GM23338 (cell line): ENCODE measurements at regions not wholly inside any gene's neighbourhood (a gene's known extent, or its start where the extent isn't known, plus 50 kb on each side); places are given as distances from the start of the nearest gene placed in this dataset.

Source experiments
- ATAC-seq: fragments of 200-7000 bp; cut with Tn5 transposase; 3 replicates; pipeline ENCODE4 v1.9.1; 2020
- DNase-seq: peaks from one replicate; pipeline ENCODE4 v3.0.0-alpha.2; 2015; ENCODE audit warnings: low spot score
- H2AFZ ChIP-seq: fragments of 200-600 bp; sonication (generic); 2 replicates; pipeline ENCODE4 v1.8.0; 2016; ENCODE audit warnings: antibody characterized with exemption, mild to moderate bottlenecking, moderate library complexity
- H3F3A ChIP-seq: fragments of 200-600 bp; sonication (generic); replicated peaks from 2 replicates; pipeline ENCODE4 v1.8.0; 2017; ENCODE audit warnings: antibody characterized with exemption, mixed run types, low read depth
- H3K27ac ChIP-seq: fragments of 200-600 bp; sonication (generic); 2 replicates; pipeline ENCODE4 v1.6.1; 2016; ENCODE audit warnings: low read depth
- H3K27me3 ChIP-seq: fragments of 200-600 bp; sonication (generic); 2 replicates; pipeline ENCODE4 v1.8.0; 2016; ENCODE audit warnings: mild to moderate bottlenecking, mixed run types, moderate library complexity; ENCODE audit not compliant: insufficient read depth
- H3K36me3 ChIP-seq: fragments of 200-600 bp; sonication (generic); 2 replicates; pipeline ENCODE4 v1.8.0; 2016; ENCODE audit warnings: mild to moderate bottlenecking; ENCODE audit not compliant: insufficient read depth
- H3K4me1 ChIP-seq: fragments of 200-600 bp; sonication (generic); 2 replicates; pipeline ENCODE4 v1.8.0; 2016; ENCODE audit warnings: mild to moderate bottlenecking, moderate library complexity; ENCODE audit not compliant: insufficient read depth
- H3K4me2 ChIP-seq: fragments of 200-600 bp; sonication (generic); 2 replicates; pipeline ENCODE4 v1.7.1; 2017; ENCODE audit warnings: mixed run types
- H3K4me3 ChIP-seq: fragments of 200-600 bp; sonication (generic); 2 replicates; pipeline ENCODE4 v1.6.1; 2016; ENCODE audit warnings: mixed run types
- H3K79me2 ChIP-seq: fragments of 200-600 bp; sonication (generic); replicated peaks from 2 replicates; pipeline ENCODE4 v1.8.0; 2017; ENCODE audit warnings: mild to moderate bottlenecking; ENCODE audit not compliant: insufficient read depth
- H3K9me2 ChIP-seq: fragments of 200-600 bp; sonication (generic); 2 replicates; pipeline ENCODE4 v1.8.0; 2017; ENCODE audit not compliant: insufficient read depth
- H4K20me1 ChIP-seq: fragments of 200-600 bp; sonication (generic); replicated peaks from 2 replicates; pipeline ENCODE4 v1.8.0; 2017; ENCODE audit warnings: mild to moderate bottlenecking; ENCODE audit not compliant: insufficient read depth
- H3K27ac Mint-ChIP-seq: 2 replicates; pipeline ENCODE4 v1.8.0; 2020; ENCODE audit warnings: inconsistent platforms, mild to moderate bottlenecking, moderate library complexity, mixed read lengths
- H3K27me3 Mint-ChIP-seq: 3 replicates; pipeline ENCODE4 v1.8.0; 2022; ENCODE audit warnings: low read depth, mild to moderate bottlenecking, moderate library complexity, mixed read lengths, inconsistent platforms; ENCODE audit not compliant: insufficient read depth, poor library complexity
- H3K36me3 Mint-ChIP-seq: 3 replicates; pipeline ENCODE4 v1.8.0; 2021; ENCODE audit warnings: low read depth, mild to moderate bottlenecking, inconsistent platforms, moderate library complexity, mixed read lengths
- H3K4me1 Mint-ChIP-seq: 3 replicates; pipeline ENCODE4 v1.8.0; 2020; ENCODE audit warnings: mild to moderate bottlenecking, inconsistent platforms, mixed read lengths
- H3K4me3 Mint-ChIP-seq: 3 replicates; pipeline ENCODE4 v1.8.0; 2021; ENCODE audit warnings: moderate library complexity, mild to moderate bottlenecking, inconsistent platforms, mixed read lengths
- H3K9me3 Mint-ChIP-seq: 3 replicates; pipeline ENCODE4 v1.8.0; 2020; ENCODE audit warnings: moderate library complexity, mild to moderate bottlenecking, inconsistent platforms, mixed read lengths
- CREB1 ChIP-seq: fragments of 250-450 bp; sonication (Bioruptor Pico); IDR thresholded peaks from 2 replicates; pipeline ENCODE4 v1.5.0; 2020; ENCODE audit warnings: low read depth, mild to moderate bottlenecking, moderate library complexity
- CTCF ChIP-seq, 2 experiments: fragments of 200-600 bp in 1 of 2; sonication (generic) in 1 of 2; conservative IDR thresholded peaks; 2 replicates each; pipeline versions ENCODE4 v1.5.1 to v1.6.1; 2016 to 2017; ENCODE audit warnings: antibody characterized with exemption in 2 of 2, low read depth in 2 of 2, mild to moderate bottlenecking in 2 of 2, moderate library complexity in 1 of 2
- EZH2phosphoT487 ChIP-seq: fragments of 200-600 bp; sonication (generic); IDR thresholded peaks from one replicate; pipeline ENCODE4 v1.8.1; 2018; ENCODE audit warnings: antibody characterized with exemption; ENCODE audit not compliant: unreplicated experiment
- JUNB ChIP-seq: IDR thresholded peaks from one replicate; pipeline ENCODE4 v1.6.1; 2016; ENCODE audit warnings: antibody characterized with exemption; ENCODE audit not compliant: unreplicated experiment
- POLR2AphosphoS5 ChIP-seq: IDR thresholded peaks from 2 replicates; pipeline ENCODE4 v1.6.1; 2016; ENCODE audit warnings: antibody characterized with exemption, low read depth
- STAT1 ChIP-seq: IDR thresholded peaks from one replicate; pipeline ENCODE4 v1.6.1; 2016; ENCODE audit warnings: antibody characterized with exemption; ENCODE audit not compliant: unreplicated experiment
- ZNF114 ChIP-seq: fragments of 250-450 bp; sonication (Bioruptor Pico); IDR thresholded peaks from 2 replicates; pipeline ENCODE4 v1.5.0; 2020; ENCODE audit warnings: mild to moderate bottlenecking, moderate library complexity
- TF ChIP-seq, protein P1 (sequence below): IDR thresholded peaks from one replicate; pipeline ENCODE4 v1.6.1; 2018; ENCODE audit warnings: antibody characterized with exemption; ENCODE audit not compliant: unreplicated experiment
- TF ChIP-seq, protein P2 (sequence below): IDR thresholded peaks from 2 replicates; pipeline ENCODE4 v1.6.1; 2016; ENCODE audit warnings: antibody characterized with exemption

GRCh38 chr4:74555231-74555630, 110.3 kb downstream of the AREG start (continued):
- TF ChIP-seq, protein P1, sequence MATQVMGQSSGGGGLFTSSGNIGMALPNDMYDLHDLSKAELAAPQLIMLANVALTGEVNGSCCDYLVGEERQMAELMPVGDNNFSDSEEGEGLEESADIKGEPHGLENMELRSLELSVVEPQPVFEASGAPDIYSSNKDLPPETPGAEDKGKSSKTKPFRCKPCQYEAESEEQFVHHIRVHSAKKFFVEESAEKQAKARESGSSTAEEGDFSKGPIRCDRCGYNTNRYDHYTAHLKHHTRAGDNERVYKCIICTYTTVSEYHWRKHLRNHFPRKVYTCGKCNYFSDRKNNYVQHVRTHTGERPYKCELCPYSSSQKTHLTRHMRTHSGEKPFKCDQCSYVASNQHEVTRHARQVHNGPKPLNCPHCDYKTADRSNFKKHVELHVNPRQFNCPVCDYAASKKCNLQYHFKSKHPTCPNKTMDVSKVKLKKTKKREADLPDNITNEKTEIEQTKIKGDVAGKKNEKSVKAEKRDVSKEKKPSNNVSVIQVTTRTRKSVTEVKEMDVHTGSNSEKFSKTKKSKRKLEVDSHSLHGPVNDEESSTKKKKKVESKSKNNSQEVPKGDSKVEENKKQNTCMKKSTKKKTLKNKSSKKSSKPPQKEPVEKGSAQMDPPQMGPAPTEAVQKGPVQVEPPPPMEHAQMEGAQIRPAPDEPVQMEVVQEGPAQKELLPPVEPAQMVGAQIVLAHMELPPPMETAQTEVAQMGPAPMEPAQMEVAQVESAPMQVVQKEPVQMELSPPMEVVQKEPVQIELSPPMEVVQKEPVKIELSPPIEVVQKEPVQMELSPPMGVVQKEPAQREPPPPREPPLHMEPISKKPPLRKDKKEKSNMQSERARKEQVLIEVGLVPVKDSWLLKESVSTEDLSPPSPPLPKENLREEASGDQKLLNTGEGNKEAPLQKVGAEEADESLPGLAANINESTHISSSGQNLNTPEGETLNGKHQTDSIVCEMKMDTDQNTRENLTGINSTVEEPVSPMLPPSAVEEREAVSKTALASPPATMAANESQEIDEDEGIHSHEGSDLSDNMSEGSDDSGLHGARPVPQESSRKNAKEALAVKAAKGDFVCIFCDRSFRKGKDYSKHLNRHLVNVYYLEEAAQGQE = no peak
- TF ChIP-seq POLR2AphosphoS5 = no peak
- TF ChIP-seq, protein P2, sequence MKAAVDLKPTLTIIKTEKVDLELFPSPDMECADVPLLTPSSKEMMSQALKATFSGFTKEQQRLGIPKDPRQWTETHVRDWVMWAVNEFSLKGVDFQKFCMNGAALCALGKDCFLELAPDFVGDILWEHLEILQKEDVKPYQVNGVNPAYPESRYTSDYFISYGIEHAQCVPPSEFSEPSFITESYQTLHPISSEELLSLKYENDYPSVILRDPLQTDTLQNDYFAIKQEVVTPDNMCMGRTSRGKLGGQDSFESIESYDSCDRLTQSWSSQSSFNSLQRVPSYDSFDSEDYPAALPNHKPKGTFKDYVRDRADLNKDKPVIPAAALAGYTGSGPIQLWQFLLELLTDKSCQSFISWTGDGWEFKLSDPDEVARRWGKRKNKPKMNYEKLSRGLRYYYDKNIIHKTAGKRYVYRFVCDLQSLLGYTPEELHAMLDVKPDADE = no peak
- no peak for TF ChIP-seq JUNB
- TF ChIP-seq EZH2phosphoT487 = no peak
- no peak for TF ChIP-seq CTCF (conservative IDR thresholded peaks at IDR 0.05; ENCODE audit: low read depth in 2 of 2)

- peaks cover 11% of the 10 kb centered on the region for H3K4me1 Mint-ChIP-seq
- no peak for TF ChIP-seq ZNF114 (CRISPR knock-in tag)
- TF ChIP-seq JUNB = no peak
- no peak for TF ChIP-seq EZH2phosphoT487
- no peak for TF ChIP-seq STAT1
- TF ChIP-seq CREB1 (CRISPR knock-in tag) = no peak
- TF ChIP-seq, protein P1 = no peak
Observed at GRCh38 chr4:74555843-74556242, 110.9 kb downstream of the AREG start.

More at GRCh38 chr4:74555843-74556242, 110.9 kb downstream of the AREG start:
- H3K36me3 Mint-ChIP-seq = no peaks in the 10 kb centered on the region
- Histone ChIP-seq H3K36me3 (no peaks in the 10 kb centered on the region), H2AFZ (no peak overlapping the region), H3K4me2 (no peak overlapping the region), H3K79me2 (no peaks in the 10 kb centered on the region), H3K4me3 (no peak overlapping the region), H3K9me2 (peaks cover 5% of the 10 kb centered on the region; the same call in 1 of the 2 replicates), H3K4me1 (peaks cover 13% of the 10 kb centered on the region), H4K20me1 (no peaks in the 10 kb centered on the region), H3K27me3 (no peaks in the 10 kb centered on the region), H3F3A (no peaks in the 10 kb centered on the region), H3K27ac (no peak overlapping the region)
- H3K27ac Mint-ChIP-seq = no peak overlapping the region
- ATAC-seq (no peak), DNase-seq (no peak)
- H3K9me3 Mint-ChIP-seq = no peaks in the 10 kb centered on the region
- H3K27me3 Mint-ChIP-seq = no peaks in the 10 kb centered on the region
- no peak overlapping the region for H3K4me3 Mint-ChIP-seq
